Testis (tissue), 2 donors: ENCODE measurements at regions not wholly inside any gene's neighbourhood (a gene's known extent, or its start where the extent isn't known, plus 50 kb on each side); places are given as distances from the start of the nearest gene placed in this dataset.

Experiments used
- CTCF ChIP-seq, 3 experiments: fragments of 450-650 bp in 2 of 3; fragments of 200-600 bp in 1 of 3; sonication (generic) in 1 of 3; IDR thresholded peaks; one replicate each; pipeline ENCODE4 v1.5.1; 2016 to 2019; ENCODE audit warnings: antibody characterized with exemption in 3 of 3, mild to moderate bottlenecking in 2 of 3, moderate library complexity in 1 of 3
- POLR2A ChIP-seq: fragments of 450-650 bp; IDR thresholded peaks from one replicate; pipeline ENCODE4 v1.6.1; 2017; ENCODE audit warnings: antibody characterized with exemption, mild to moderate bottlenecking, moderate library complexity

- no peak for TF ChIP-seq CTCF (IDR thresholded peaks at IDR 0.05)
- TF ChIP-seq POLR2A: no peak
Observed at GRCh38 chr17:71089431-71089830, 920.1 kb downstream of the KCNJ2 start.
